ENCODE measurements at regions not wholly inside any gene's neighbourhood (a gene's known extent, or its start where the extent isn't known, plus 50 kb on each side); places are given as distances from the start of the nearest gene placed in this dataset.

DNA sequence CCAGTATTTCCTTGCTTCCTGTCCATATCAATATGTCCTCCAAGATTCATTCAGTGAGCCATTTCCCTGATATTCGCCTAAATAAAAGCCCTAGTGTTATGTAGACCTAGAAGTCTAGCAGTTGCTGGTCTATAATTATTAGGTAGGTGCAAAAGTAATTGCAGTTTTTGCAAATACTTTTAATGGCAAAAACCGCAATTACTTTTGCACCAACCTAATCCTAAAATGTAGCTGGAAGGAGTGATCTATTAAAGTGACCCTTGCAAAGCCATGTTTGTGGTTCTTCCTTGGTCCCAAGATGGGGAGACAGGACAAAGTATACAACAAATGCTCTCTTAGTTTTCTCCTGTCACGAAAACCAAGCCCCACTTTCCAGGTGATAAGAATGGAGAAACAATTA, 193.0 kb downstream of the IDS start:
- Histone ChIP-seq H3K9me2 (replicated peaks; ENCODE audit: low read length) (no peaks in the 10 kb centered on the region), H3K4me2 (ENCODE audit: low read length) (no peak overlapping the region), H2AFZ (ENCODE audit: low read length) (no peak overlapping the region), H3K9me3 (ENCODE audit: low read length) (no peaks in the 10 kb centered on the region), H3K4me3 (ENCODE audit: low read length) (no peak overlapping the region), H4K20me1 (ENCODE audit: low read length) (no peaks in the 10 kb centered on the region), H3K27ac (ENCODE audit: low read length) (no peak overlapping the region), H3K4me1 (ENCODE audit: insufficient read depth, low read length) (no peaks in the 10 kb centered on the region), H3K36me3 (ENCODE audit: low read depth, low read length) (no peaks in the 10 kb centered on the region), H3K79me2 (ENCODE audit: low read length) (no peaks in the 10 kb centered on the region), H3K9ac (ENCODE audit: low read length) (no peak overlapping the region), H3F3A (ENCODE audit: low read length, unreplicated experiment) (no peaks in the 10 kb centered on the region), H3K27me3 (ENCODE audit: low read length) (no peaks in the 10 kb centered on the region)
- ChIA-PET POLR2A (ENCODE audit: unreplicated experiment) (no interaction called here), CTCF (no interaction called here)
- intact Hi-C loops (cut with micrococcal nuclease): no loop called here
- no peak for ATAC-seq
- BruUV-seq (replicated peaks): no TSS peak
- DNase-seq: no peak
- TF ChIP-seq EZH2 (IDR thresholded peaks at IDR 0.05; ENCODE audit: low read length, unreplicated experiment): no peak
- TF ChIP-seq, protein P1, sequence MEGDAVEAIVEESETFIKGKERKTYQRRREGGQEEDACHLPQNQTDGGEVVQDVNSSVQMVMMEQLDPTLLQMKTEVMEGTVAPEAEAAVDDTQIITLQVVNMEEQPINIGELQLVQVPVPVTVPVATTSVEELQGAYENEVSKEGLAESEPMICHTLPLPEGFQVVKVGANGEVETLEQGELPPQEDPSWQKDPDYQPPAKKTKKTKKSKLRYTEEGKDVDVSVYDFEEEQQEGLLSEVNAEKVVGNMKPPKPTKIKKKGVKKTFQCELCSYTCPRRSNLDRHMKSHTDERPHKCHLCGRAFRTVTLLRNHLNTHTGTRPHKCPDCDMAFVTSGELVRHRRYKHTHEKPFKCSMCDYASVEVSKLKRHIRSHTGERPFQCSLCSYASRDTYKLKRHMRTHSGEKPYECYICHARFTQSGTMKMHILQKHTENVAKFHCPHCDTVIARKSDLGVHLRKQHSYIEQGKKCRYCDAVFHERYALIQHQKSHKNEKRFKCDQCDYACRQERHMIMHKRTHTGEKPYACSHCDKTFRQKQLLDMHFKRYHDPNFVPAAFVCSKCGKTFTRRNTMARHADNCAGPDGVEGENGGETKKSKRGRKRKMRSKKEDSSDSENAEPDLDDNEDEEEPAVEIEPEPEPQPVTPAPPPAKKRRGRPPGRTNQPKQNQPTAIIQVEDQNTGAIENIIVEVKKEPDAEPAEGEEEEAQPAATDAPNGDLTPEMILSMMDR (conservative IDR thresholded peaks at IDR 0.05; ENCODE audit: low read depth, low read length): no peak
- no peak for TF ChIP-seq EZH2phosphoT487 (IDR thresholded peaks at IDR 0.05; ENCODE audit: borderline replicate concordance, low read length)

GRCh38 chrX:149302705-149303104, 202.4 kb downstream of the IDS start:
- CTCF ChIA-PET: no interaction called here
- H3K27me3 ChIP-seq (ENCODE audit: low read length): no peaks in the 10 kb centered on the region
- H3K9me3 ChIP-seq (ENCODE audit: low read length): no peaks in the 10 kb centered on the region
- no peaks in the 10 kb centered on the region for H3K79me2 ChIP-seq (ENCODE audit: low read length)
- no peak for DNase-seq
- H3F3A ChIP-seq (ENCODE audit: low read length, unreplicated experiment): no peaks in the 10 kb centered on the region
- no peak overlapping the region for H3K27ac ChIP-seq (ENCODE audit: low read length)
- H3K4me1 ChIP-seq (ENCODE audit: insufficient read depth, low read length): no peaks in the 10 kb centered on the region
- no peak overlapping the region for H2AFZ ChIP-seq (ENCODE audit: low read length)
- no peaks in the 10 kb centered on the region for H4K20me1 ChIP-seq (ENCODE audit: low read length)
- no peak overlapping the region for H3K9ac ChIP-seq (ENCODE audit: low read length)
- ATAC-seq: no peak
- no peak overlapping the region for H3K4me2 ChIP-seq (ENCODE audit: low read length)
- H3K36me3 ChIP-seq (ENCODE audit: low read depth, low read length): no peaks in the 10 kb centered on the region
- TF ChIP-seq EZH2 (IDR thresholded peaks at IDR 0.05; ENCODE audit: low read length, unreplicated experiment) (no peak), EZH2phosphoT487 (IDR thresholded peaks at IDR 0.05; ENCODE audit: borderline replicate concordance, low read length) (no peak)
- TF ChIP-seq, protein P1 (conservative IDR thresholded peaks at IDR 0.05; ENCODE audit: low read depth, low read length): no peak
- no peak overlapping the region for H3K4me3 ChIP-seq (ENCODE audit: low read length)
- POLR2A ChIA-PET (ENCODE audit: unreplicated experiment): no interaction called here
- intact Hi-C loops (cut with micrococcal nuclease): no loop called here
- no peaks in the 10 kb centered on the region for H3K9me2 ChIP-seq (replicated peaks; ENCODE audit: low read length)
- BruUV-seq (replicated peaks): no TSS peak

GRCh38 chrX:149298111-149298510, 207.0 kb downstream of the IDS start:
- ATAC-seq: no peak
- no peak for DNase-seq
- Histone ChIP-seq H3K4me1 (ENCODE audit: insufficient read depth, low read length) (no peaks in the 10 kb centered on the region), H3K79me2 (ENCODE audit: low read length) (no peaks in the 10 kb centered on the region), H3K36me3 (ENCODE audit: low read depth, low read length) (no peaks in the 10 kb centered on the region), H3F3A (ENCODE audit: low read length, unreplicated experiment) (no peaks in the 10 kb centered on the region), H3K4me3 (ENCODE audit: low read length) (no peak overlapping the region), H3K9me2 (replicated peaks; ENCODE audit: low read length) (no peaks in the 10 kb centered on the region), H4K20me1 (ENCODE audit: low read length) (no peaks in the 10 kb centered on the region), H2AFZ (ENCODE audit: low read length) (no peak overlapping the region), H3K4me2 (ENCODE audit: low read length) (no peak overlapping the region), H3K9ac (ENCODE audit: low read length) (no peak overlapping the region), H3K27ac (ENCODE audit: low read length) (no peak overlapping the region), H3K9me3 (ENCODE audit: low read length) (no peaks in the 10 kb centered on the region), H3K27me3 (ENCODE audit: low read length) (no peaks in the 10 kb centered on the region)
- CTCF ChIA-PET: no interaction called here
- intact Hi-C loops (cut with micrococcal nuclease): no loop called here
- POLR2A ChIA-PET (ENCODE audit: unreplicated experiment): no interaction called here
- no TSS peak for BruUV-seq (replicated peaks)
- TF ChIP-seq, protein P1 (conservative IDR thresholded peaks at IDR 0.05; ENCODE audit: low read depth, low read length): no peak
- TF ChIP-seq EZH2 (IDR thresholded peaks at IDR 0.05; ENCODE audit: low read length, unreplicated experiment) (no peak), EZH2phosphoT487 (IDR thresholded peaks at IDR 0.05; ENCODE audit: borderline replicate concordance, low read length) (no peak)
